ENCODE measurements at regions not wholly inside any gene's neighbourhood (a gene's known extent, or its start where the extent isn't known, plus 50 kb on each side); places are given as distances from the start of the nearest gene placed in this dataset.

GRCh38 chr1:198950036-198950435 is 311.2 kb downstream of the PTPRC start:
- TF ChIP-seq, protein P1, sequence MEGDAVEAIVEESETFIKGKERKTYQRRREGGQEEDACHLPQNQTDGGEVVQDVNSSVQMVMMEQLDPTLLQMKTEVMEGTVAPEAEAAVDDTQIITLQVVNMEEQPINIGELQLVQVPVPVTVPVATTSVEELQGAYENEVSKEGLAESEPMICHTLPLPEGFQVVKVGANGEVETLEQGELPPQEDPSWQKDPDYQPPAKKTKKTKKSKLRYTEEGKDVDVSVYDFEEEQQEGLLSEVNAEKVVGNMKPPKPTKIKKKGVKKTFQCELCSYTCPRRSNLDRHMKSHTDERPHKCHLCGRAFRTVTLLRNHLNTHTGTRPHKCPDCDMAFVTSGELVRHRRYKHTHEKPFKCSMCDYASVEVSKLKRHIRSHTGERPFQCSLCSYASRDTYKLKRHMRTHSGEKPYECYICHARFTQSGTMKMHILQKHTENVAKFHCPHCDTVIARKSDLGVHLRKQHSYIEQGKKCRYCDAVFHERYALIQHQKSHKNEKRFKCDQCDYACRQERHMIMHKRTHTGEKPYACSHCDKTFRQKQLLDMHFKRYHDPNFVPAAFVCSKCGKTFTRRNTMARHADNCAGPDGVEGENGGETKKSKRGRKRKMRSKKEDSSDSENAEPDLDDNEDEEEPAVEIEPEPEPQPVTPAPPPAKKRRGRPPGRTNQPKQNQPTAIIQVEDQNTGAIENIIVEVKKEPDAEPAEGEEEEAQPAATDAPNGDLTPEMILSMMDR (IDR thresholded peaks at IDR 0.05; ENCODE audit: low read length) = no peak
- TF ChIP-seq EZH2 (IDR thresholded peaks at IDR 0.05; ENCODE audit: borderline replicate concordance, low read length) = no peak

Data from OCI-LY1 (cell line).